NCI-H345 treated with DMSO at 0.1 percent for 48 hours (cell line): ENCODE measurements at regions not wholly inside any gene's neighbourhood (a gene's known extent, or its start where the extent isn't known, plus 50 kb on each side); places are given as distances from the start of the nearest gene placed in this dataset.
"Not testable (repeated sequence)": the region's sequence is repeated elsewhere in the genome, so short reads cannot be mapped to it uniquely, and the experiment has no call there.

Experiments
- DNase-seq: peaks from one replicate; lab custom pipeline; 2025; ENCODE audit not compliant: unreplicated experiment; lab: John Stamatoyannopoulos, UW

DNA sequence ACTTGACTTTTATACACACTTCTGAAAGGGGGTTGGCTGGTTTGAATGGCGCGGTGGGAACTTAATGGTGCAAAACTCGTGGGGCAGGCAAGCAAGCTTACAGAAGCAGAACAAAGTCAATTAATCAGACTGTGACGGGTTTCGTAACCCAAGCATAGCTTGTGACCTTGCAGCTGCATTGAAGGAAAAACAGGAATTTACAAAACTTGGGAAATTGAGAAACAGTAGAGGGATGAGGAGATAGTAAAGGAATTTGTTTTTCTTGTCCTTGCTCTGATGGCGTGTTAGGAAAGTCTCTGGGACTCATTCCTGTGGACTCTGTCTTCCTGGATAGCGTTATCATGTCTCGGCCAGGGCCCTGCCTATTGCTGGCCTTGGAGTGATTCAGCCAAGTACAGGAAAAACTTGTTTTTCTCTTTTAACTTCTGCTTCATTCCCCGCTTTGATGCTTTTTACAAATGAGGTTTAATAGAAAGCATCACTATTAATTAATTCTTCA is 220.0 kb upstream of the KCND2 start:
- no peak for DNase-seq

DNA sequence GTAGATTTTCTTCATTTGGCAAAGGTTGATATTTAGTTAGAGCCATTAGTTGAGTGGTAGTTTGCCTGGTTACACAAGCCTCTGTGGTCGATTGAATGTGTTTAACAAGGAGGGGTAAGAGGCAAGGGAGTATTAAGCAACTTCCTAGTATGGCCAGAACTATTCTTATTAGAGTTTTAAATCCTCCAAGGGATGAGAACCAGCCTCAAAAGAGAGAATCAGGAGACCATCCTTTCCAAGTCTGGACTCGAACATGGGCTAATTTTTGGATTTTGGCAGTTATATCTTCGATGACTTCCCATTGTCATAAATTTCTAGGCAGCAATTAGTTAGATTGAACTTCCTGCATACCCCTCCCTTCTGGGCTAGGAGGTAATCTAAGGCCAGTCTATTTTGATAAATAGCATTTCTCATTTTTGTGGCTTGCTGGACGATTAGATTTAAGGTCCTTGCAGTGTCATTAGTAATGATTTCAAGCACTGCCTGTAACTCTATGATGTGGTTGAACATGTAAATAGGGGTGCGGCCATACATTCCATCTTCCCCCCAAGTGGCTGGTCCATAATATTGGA is 219.5 kb upstream of the KCND2 start:
- DNase-seq: no peak

DNA sequence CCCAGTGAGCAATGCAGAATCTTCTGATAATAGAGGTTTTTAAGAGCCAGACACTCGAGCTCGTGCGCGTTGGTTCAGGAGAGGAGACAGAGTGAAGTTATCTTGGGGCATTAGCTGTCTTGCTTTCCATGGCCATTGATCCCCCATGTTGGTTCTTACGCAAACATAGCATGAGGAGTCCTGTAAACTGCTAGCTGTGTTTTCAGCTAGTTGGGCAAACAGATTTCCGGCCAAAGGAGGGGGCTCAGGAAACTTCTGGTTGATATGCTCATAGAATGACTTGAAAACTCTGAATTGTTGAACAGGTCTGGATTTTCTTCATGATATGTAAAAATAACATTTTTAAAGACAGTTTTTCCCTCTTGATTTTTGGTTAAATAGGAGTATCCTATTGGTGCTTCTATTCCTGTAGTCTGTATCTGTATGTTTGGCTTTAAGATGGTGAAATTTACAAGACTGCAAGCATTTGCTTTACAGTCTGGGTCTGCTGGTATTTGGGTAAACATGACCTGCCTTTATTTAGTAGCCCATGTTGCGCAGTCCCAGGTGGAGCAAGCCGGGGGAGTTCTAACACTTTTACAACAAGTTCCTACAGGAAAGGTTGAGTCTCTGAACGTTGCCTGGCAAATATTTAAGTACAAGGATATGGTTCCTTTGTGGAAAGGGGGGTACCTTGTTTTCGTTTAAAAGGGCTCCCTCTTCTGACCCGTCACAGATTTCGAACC is 218.4 kb upstream of the KCND2 start:
- DNase-seq: no peak

DNA sequence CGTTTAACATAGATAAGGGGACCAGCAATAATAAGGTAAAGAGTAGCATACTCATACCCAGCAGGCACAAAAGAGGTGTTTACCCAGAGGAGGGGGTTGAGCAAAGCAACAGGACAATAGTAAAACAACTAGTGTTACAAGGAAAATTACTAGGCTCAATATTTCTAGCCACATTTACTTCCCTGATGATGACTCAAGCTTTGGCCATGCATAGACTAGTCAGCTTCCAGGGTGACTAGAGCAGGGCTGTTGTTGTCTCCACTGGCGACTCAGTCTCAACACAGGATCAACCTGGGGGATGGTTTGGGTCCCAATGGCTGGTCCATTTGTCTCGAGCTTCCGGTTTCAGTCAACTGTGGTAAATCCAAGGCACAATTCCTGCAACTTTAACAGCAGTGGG is 217.7 kb upstream of the KCND2 start:
- no peak for DNase-seq

DNA sequence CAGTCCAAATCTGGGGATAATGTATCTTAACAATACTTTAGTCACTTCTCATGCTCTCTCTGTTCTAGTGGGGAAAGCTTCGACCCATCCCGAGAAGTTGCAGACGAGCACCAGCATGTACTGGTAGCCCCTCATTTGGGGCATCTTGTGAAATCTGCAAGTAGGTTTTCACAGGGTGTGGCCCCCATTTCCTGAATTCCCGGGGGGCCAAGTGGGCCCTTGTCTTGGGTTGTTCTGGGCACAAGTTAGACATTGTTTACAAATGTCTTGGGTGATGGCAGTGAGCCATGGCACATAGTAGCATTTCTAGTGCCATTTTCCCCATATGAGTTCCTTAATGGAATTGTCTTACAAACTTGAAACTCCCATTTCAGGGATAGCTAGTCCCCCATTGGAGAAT is 216.7 kb upstream of the KCND2 start:
- no peak for DNase-seq

DNA sequence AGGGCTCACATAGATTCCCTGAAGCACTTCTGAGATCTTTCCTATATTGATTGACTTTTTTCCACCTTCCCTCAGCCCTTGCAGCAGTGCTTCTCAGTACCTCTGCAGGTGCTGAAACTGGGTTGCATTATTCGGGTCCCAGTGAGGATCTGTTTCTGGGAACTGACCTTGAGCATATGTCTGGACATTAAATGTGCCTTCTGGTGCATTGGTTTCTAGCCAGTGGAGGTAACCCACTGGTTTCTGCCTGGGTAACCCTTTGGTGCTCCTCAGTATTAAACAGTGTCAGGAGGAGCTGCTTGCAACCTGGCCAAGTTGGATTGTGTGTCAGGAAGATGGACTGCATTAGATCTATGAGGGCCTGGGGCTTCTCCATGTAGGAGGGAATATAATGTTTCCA is 213.3 kb upstream of the KCND2 start:
- DNase-seq: no peak

DNA sequence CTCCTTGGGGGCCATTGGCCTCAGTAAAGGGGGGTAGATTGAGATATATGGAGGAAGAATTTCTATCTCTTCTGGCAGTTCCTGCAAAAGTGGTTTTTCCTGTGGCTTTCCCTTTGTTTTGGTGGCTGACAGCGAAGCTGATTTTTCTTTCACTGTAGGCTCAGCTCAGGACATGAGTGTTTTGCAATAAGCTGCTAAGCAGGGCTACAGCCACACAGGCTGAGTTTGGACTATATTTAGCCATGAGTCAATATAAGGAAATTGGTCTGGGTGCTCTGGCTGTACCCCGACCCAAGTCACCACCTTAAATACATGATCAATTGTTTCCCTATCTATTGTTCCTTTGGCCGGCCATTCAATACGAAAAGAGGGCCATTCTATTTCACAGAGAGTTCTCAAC is 212.7 kb upstream of the KCND2 start:
- no peak for DNase-seq

DNA sequence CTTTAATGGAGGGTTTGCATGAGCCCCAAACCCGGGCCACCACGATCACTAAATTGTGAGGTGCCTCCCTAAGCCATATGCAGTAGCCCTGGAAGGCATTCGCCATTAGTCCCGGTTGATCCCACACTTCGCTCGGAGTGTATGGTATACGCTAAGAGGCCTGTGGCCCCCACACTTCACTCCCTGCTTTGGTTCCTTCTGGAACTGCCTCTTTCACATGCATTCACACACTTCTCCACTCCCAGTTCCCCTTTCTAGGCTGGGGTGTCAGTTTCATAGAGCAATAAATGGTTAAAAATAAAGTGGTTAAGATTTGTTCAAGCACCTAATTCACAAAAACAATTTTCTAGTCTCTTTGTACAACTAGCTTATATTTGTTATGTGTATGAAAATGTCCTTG is 212.1 kb upstream of the KCND2 start:
- no peak for DNase-seq

DNA sequence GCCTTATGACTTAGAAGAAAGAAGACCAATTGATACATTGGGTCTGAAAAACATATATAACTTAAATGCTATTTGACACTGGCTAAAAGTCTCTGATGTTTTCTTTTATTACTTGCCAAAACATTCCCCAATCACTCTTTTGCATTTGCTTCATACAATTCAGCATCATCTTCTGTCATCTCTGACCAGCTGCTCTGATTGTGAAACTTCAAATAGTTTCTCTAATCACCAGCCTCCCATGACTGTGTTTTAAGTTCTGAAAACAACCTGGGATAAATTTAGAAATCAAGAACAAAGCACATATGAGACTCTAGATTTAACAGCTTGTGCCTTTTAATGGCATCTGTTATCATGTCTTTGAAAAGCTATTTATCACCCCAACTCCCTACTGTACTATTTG is 208.4 kb upstream of the KCND2 start:
- no peak for DNase-seq

DNA sequence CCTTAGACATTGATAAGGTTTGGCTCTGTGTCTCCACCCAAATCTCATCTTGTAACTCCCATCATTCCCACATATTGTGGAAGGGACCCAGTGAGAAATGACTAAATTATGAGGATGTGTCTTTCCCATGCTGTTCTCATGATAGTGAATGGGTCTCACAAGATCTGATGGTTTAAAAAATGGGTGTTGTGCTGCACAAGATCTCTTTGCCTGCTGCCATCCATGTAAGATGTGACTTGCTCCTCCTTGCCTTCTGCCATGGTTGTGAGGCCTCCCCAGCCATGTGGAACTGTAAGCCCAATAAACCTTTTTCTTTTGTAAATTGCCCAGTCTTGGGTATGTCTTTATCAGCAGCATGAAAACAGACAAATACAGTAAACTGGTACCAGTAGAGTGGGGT is 206.1 kb upstream of the KCND2 start:
- DNase-seq: not testable (repeated sequence)

DNA sequence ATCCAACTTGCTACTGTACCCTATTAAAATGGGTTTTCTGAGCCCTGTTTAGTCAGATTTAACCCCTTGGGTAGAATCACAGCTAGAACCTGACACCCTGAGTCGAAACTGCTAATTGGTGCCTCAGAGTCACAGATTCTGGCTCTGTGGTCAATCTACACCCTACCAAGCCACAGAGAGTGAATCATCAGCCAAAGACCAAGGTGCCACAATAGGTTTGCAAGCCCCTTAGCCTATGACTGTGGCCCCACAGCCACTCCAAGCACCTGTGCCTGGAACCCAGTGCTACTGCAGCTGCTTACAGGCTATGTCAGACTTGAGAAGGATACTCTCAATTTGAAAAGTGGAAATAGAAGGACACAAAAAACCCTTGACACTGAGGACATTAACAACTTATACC is 202.8 kb upstream of the KCND2 start:
- DNase-seq: no peak

DNA sequence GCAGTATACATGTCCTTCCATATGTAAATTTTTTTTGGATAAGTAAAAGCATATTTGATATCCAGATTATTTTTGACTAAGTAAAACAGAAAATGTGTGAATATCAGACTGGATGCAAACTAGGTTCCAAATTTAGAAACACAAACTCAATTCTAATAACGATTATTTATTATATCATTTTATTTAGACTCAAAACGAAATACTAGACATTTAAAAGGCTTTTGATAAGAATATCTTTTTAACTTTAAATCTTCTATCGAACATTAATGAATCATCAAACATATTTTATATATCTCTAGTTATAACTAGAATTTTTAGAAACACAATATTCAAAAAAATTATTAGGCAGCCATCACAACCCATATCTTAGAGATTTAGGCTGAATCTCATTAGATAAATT is 195.2 kb upstream of the KCND2 start:
- DNase-seq: no peak

DNA sequence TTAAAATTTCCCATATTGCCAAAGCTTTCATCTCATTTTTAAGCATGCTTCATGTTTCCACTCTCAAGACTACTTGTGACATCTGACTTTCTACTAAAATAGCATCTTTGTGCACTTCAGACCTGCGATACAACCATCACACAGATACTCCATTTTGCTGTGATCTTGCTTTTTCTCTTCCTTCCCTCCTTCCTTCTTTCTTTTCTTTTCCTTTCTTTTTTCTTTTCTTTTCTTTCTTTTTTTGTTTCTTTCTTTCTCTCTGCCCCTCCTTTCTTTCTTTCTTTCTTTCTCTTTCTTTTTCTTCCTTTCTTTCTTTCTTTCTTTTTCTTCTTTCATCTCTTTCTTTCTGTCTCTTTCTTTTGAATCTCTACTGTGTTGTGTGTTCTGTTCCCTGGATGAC is 194.0 kb upstream of the KCND2 start:
- no peak for DNase-seq

DNA sequence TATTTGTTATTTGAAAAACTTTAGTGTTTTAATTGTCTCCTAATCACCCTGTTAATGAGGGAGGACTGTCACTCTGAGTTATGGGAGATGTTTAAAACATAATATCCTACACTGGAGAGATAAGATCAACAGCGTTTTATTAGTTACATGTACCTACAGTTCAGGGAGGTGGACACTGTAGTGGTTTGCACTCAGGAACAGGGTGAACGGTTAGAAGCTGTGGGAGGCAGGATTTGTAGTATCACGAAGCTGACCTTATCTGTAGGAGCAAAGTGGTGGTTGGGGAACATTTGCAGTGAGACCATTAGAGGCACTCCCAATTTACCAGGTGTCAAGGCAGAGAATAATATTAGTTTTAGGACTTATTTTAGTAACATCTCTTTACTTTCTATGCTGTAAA is 193.3 kb upstream of the KCND2 start:
- DNase-seq: no peak

DNA sequence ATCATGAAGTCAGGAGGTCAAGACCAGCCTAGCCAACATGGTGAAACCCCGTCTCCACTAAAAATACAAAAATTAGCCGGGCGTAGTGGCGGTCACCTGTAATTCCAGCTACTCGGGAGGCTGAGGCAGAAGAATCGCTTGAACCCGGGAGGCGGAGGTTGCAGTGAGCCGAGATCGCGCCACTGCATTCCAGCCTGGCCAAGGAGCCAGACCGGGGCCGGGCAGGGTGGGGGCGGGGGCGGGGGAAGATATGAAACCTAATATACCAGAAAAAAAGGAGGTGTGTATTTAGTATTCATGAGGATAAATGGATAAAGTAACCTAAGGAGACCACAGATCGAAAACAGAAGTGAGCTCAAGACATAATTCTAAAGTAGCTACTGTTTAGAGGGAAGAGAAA is 186.5 kb upstream of the KCND2 start:
- not testable (repeated sequence) for DNase-seq

DNA sequence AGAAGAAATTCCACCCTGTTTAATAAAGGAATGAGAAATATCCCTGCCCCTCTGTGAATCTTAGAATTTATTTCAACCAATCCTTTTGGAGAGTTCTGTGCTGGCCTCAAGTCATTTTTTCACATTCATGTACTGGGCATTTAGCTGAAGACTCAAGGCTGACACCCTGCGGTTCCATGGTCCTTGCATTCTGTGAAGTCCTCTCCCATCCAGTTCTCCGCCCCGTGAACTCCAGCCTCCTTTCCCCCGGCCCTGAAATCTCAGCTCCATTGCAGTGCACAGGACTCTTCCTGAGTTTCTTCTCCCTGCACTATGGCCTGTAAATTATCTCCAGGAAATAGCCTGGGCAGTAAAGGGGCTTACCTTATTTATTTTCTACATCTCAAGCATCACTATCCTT is 183.0 kb upstream of the KCND2 start:
- no peak for DNase-seq

DNA sequence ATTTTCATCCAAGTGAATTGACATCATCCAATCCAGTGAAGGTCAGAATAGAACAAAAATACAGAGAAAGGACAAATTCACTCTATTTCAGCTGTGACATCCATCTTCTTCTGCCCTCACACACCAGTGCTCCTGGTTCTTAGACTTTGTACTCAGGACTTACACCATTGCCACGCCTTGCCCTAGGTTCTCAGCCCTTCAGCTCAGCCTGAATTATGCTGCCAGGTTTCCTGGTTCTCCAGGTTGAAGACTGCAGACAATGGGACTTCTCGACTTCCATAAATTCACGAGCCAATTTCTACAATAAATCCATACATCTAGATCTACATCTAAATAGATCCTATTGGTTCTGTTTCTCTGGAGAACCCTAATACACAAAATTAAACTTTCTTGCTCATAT is 181.2 kb upstream of the KCND2 start:
- no peak for DNase-seq

DNA sequence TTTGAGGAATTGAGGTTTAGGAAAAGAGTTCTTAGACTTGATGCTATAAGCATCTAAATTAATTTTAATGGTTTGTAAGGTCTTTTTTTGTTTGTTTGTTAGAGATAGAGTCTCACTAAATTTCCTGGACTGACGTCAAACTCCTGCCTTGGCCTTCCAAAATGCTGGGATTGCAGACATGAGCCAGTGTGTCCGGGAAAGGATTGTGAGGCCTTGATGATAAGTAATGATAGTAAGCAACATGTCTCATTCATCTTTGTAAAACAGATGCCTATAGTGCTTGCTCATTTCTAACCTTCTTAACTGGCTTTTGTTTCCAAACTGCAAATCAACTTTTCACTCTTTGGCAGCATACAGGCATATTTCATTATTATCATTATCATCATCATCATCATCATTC is 176.0 kb upstream of the KCND2 start:
- no peak for DNase-seq

DNA sequence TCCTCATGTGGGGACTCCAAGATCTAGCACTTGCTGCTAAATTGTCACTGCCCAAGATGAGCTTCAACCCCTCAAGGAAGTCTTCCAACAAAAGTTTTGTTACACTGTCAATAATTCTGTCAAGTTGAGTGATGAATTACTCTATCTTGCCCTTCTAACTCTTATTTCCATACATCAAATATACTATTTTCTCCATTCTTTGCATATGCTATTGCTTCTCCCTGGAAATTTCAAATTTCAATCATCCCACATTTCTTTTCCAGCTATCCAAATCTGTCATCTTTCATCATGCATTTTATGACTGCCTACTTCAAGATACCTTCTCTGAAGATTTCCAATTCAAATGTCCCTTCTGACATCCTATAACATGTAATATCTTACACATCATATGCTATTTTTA is 175.2 kb upstream of the KCND2 start:
- no peak for DNase-seq

DNA sequence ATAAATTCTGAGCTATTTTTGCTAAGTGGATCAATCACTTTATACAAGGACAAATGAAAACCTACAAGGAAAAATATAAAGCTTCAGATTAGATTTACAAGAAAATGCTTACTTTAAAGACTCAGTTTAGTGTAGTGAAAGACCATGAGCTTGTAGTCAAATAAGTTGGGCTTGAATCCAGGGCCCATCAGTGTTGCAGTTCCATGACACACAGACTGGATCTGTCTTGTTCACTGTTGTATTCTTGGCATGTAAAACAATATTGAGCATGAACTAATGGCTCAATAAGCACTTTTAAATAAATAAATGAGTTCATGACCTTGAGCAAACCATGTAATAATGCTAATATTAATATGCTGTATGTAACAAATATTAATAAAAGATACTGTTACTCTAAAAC is 164.6 kb upstream of the KCND2 start:
- DNase-seq: no peak

DNA sequence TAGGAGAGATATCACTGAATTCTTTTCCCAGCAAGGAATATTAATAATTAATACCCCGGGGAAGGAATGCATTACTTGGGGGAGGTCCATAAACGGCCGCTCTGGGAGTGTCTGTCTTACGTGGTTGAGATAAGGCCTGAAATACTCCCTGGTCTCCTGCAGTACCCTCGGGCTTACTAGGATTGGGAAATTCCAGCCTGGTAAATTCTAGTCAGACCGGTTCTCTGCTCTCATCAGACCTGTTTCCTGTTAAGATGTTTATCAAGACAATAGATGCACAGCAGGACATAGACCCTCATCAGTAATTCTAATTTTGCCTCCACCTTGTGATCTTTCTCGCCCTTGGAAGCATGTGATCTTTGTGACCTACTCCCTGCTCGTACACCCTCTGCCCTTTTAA is 162.8 kb upstream of the KCND2 start:
- DNase-seq: no peak

DNA sequence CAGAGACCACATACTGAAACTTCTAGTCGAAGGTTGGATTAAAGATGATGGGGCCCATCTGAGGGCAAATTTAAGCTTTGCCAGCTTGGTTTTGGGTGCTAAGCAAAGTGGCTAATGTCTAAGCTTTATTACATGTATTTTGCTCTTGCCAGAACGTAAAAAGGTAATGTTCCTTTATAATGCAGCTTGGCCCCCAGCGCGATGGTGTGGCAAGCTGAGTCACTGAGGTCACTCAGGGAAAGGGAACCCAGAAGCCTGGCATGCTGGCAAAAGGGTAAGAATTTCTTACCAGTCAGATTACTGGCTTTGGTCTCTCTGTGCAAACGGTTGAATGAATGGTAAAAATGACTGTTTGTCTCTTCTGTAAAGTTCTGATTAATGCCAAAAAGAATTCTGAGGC is 158.3 kb upstream of the KCND2 start:
- no peak for DNase-seq

DNA sequence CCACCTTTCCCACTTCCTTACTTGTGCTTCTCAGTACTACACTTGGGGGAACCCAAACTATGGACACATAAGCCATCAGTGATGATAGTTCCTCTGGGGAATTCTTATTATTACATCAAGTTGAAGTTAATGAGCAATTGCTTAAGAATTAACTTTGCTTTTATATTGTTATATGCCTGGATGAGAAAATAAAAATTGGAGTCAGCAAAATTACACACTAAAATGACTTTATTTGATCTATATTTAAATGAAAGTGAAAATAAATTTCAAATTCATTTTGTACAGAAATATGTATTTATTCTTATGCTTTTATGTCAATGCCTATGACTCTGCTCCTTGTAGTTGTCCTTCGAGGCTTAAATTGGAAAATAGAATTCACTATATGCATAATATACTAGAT is 149.4 kb upstream of the KCND2 start:
- no peak for DNase-seq
